ENCODE measurements at regions not wholly inside any gene's neighbourhood (a gene's known extent, or its start where the extent isn't known, plus 50 kb on each side); places are given as distances from the start of the nearest gene placed in this dataset.

GRCh38 chr7:153005750-153006435 lies 246.3 kb downstream of the ACTR3B start:
- no peak overlapping the region for H2BK20ac ChIP-seq (ENCODE audit: low read depth, low read length)
- no peaks in the 10 kb centered on the region for H4K20me1 ChIP-seq (ENCODE audit: insufficient read depth, low read length)
- H2AK9ac ChIP-seq (replicated peaks; ENCODE audit: low read depth, low read length, poor library complexity) = no peak overlapping the region
- H2AFZ ChIP-seq (replicated peaks; ENCODE audit: low read length, poor library complexity) = no peak overlapping the region
- H3K23ac ChIP-seq (ENCODE audit: low read depth, low read length) = no peak overlapping the region
- POLR2A ChIA-PET (ENCODE audit: unreplicated experiment) = no interaction called here
- WGBS, 2 experiments (ENCODE audit: extremely low coverage in 2 of 2, insufficient read length in 1 of 2) = 0% methylated on average over 1 of the region's 10 CpGs; no CpG with 5 or more reads in 1 of the 2 experiments
- no peaks in the 10 kb centered on the region for H3K36me3 ChIP-seq (ENCODE audit: control insufficient read depth, insufficient read depth, low read length)
- no peak for ATAC-seq (ENCODE audit: low read depth)
- H3K56ac ChIP-seq (ENCODE audit: extremely low read depth, insufficient read depth, low read length) = no peak overlapping the region
- H3K27ac ChIP-seq (ENCODE audit: insufficient read depth, low read length) = no peak overlapping the region
- H2BK15ac ChIP-seq (ENCODE audit: low read depth, low read length) = no peak overlapping the region
- no peak for DNase-seq
- H2BK5ac ChIP-seq (ENCODE audit: low read depth, low read length, poor library complexity, severe bottlenecking) = no peak overlapping the region
- no peak overlapping the region for H3K14ac ChIP-seq (replicated peaks; ENCODE audit: low read depth, low read length)
- no peak overlapping the region for H4K8ac ChIP-seq (ENCODE audit: low read depth in 2 of 2, low read length in 2 of 2)
- H3K9me3 ChIP-seq (ENCODE audit: control insufficient read depth, insufficient read depth, low read length) = peaks cover 35% of the 10 kb centered on the region
- TF ChIP-seq MAFK (IDR thresholded peaks at IDR 0.05; ENCODE audit: low read depth, low read length) (no peak), ELK1 (IDR thresholded peaks at IDR 0.05; ENCODE audit: borderline replicate concordance, low read depth, low read length) (no peak), CTCF (conservative IDR thresholded peaks at IDR 0.05; ENCODE audit: low read depth, low read length) (no peak), MXI1 (IDR thresholded peaks at IDR 0.05; ENCODE audit: borderline replicate concordance, low read depth, low read length) (no peak), RFX5 (IDR thresholded peaks at IDR 0.05; ENCODE audit: low read depth, low read length) (no peak), POLR2A (IDR thresholded peaks at IDR 0.05; ENCODE audit: low read depth, low read length) (no peak), USF2 (IDR thresholded peaks at IDR 0.05; ENCODE audit: low read depth, low read length) (no peak), RAD21 (IDR thresholded peaks at IDR 0.05; ENCODE audit: low read length) (no peak), MAZ (IDR thresholded peaks at IDR 0.05; ENCODE audit: borderline replicate concordance, low read depth, low read length) (no peak), FOS (IDR thresholded peaks at IDR 0.05; ENCODE audit: low read depth, low read length) (no peak), CHD1 (IDR thresholded peaks at IDR 0.05; ENCODE audit: low read depth, low read length) (no peak), BHLHE40 (IDR thresholded peaks at IDR 0.05; ENCODE audit: low read depth, low read length) (no peak), SMC3 (IDR thresholded peaks at IDR 0.05; ENCODE audit: low read depth, low read length) (no peak), NFE2L2 (IDR thresholded peaks at IDR 0.05; ENCODE audit: low read depth, low read length) (no peak), CEBPB (IDR thresholded peaks at IDR 0.05; ENCODE audit: low read depth, low read length) (no peak), RCOR1 (IDR thresholded peaks at IDR 0.05; ENCODE audit: insufficient replicate concordance, low read length) (no peak)
- dilution Hi-C loops (cut with HindIII; ENCODE audit: low sequenced_read_pairs, unreplicated experiment) (no loop called here), in situ Hi-C loops (cut with MboI; ENCODE audit: low sequenced_read_pairs) (no loop called here), intact Hi-C loops (cut with micrococcal nuclease) (no loop called here)
- H2BK120ac ChIP-seq (ENCODE audit: low read depth, low read length) = no peak overlapping the region
- no peaks in the 10 kb centered on the region for H3K79me1 ChIP-seq (ENCODE audit: low read depth in 1 of 2, low read length in 2 of 2)
- H3K9ac ChIP-seq (ENCODE audit: low read depth, low read length) = no peak overlapping the region
- no peak overlapping the region for H4K91ac ChIP-seq (ENCODE audit: insufficient read depth, low read depth, low read length)
- no TSS peak for BruUV-seq (replicated peaks)
- H3K18ac ChIP-seq (ENCODE audit: low read depth, low read length) = no peak overlapping the region
- no peaks in the 10 kb centered on the region for H3K27me3 ChIP-seq (ENCODE audit: control insufficient read depth, insufficient read depth, low read length)
- H3K4me3 ChIP-seq (ENCODE audit: insufficient read depth, low read depth, low read length) = no peak overlapping the region
- no peak overlapping the region for H4K5ac ChIP-seq (ENCODE audit: low read depth, low read length)
- no peak overlapping the region for H2AK5ac ChIP-seq (ENCODE audit: low read depth, low read length)
- H3K4me1 ChIP-seq (ENCODE audit: control insufficient read depth, insufficient read depth, low read length) = no peaks in the 10 kb centered on the region
- H3K9me1 ChIP-seq (ENCODE audit: insufficient read depth, low read length) = no peaks in the 10 kb centered on the region
- H3K4ac ChIP-seq (ENCODE audit: low read depth, low read length) = no peak overlapping the region
- H3K4me2 ChIP-seq (ENCODE audit: low read depth, low read length) = no peak overlapping the region
- CTCF ChIA-PET = no interaction called here
